ENCODE measurements at regions not wholly inside any gene's neighbourhood (a gene's known extent, or its start where the extent isn't known, plus 50 kb on each side); places are given as distances from the start of the nearest gene placed in this dataset.
A peak's percentile ranks its signal among the peaks of the same experiment; 100 is the strongest.

- no peaks in the 10 kb centered on the region; the same call in 1 of the 2 replicates for H3K27me3 ChIP-seq (ENCODE audit: control insufficient read depth, insufficient read depth, low read length)
- POLR2A ChIA-PET (ENCODE audit: unreplicated experiment): no interaction called here
- H2AFZ ChIP-seq (replicated peaks; ENCODE audit: low read length, poor library complexity): peak overlapping the region; percentile 71
- no peak overlapping the region for H2BK120ac ChIP-seq (ENCODE audit: low read depth, low read length)
- dilution Hi-C loops (cut with HindIII; ENCODE audit: low sequenced_read_pairs, unreplicated experiment) (no loop called here), in situ Hi-C loops (cut with MboI; ENCODE audit: low sequenced_read_pairs) (loop anchor here (5.0 to 10.0 kb wide), 2 partner anchors 305 to 533 kb away; partner anchors contain the start of gene SHISAL1), intact Hi-C loops (cut with micrococcal nuclease) (loop anchor here (5.0 kb wide), 2 partner anchors 123 to 268 kb away; partner anchors contain the start of gene RTL6)
- H2BK5ac ChIP-seq (ENCODE audit: low read depth, low read length, poor library complexity, severe bottlenecking): no peak overlapping the region
- H4K8ac ChIP-seq (ENCODE audit: low read depth in 2 of 2, low read length in 2 of 2): no peak overlapping the region
- peak overlapping the region; percentile 61; the same call in 1 of the 2 replicates for H3K4ac ChIP-seq (ENCODE audit: low read depth, low read length)
- H3K79me1 ChIP-seq (ENCODE audit: low read depth in 1 of 2, low read length in 2 of 2): no peaks in the 10 kb centered on the region
- DNase-seq (peak; percentile 50), ATAC-seq (ENCODE audit: low read depth) (0 out of 2 replicates have a peak, but pooled peaks have one; percentile 20)
- no peak overlapping the region for H3K23ac ChIP-seq (ENCODE audit: low read depth, low read length)
- H3K4me3 ChIP-seq (ENCODE audit: insufficient read depth, low read depth, low read length): no peak overlapping the region
- no peak overlapping the region for H3K4me2 ChIP-seq (ENCODE audit: low read depth, low read length)
- H3K56ac ChIP-seq (ENCODE audit: extremely low read depth, insufficient read depth, low read length): no peak overlapping the region
- no peak overlapping the region for H3K18ac ChIP-seq (ENCODE audit: low read depth, low read length)
- no TSS peak for BruUV-seq (replicated peaks)
- H4K5ac ChIP-seq (ENCODE audit: low read depth, low read length): no peak overlapping the region
- no peaks in the 10 kb centered on the region for H4K20me1 ChIP-seq (ENCODE audit: insufficient read depth, low read length)
- H3K27ac ChIP-seq (ENCODE audit: insufficient read depth, low read length): no peak overlapping the region
- no peak overlapping the region for H2AK5ac ChIP-seq (ENCODE audit: low read depth, low read length)
- peak overlapping the region; percentile 42 for H2AK9ac ChIP-seq (replicated peaks; ENCODE audit: low read depth, low read length, poor library complexity)
- H3K36me3 ChIP-seq (ENCODE audit: control insufficient read depth, insufficient read depth, low read length): no peaks in the 10 kb centered on the region
- peaks cover under 1% of the 10 kb centered on the region; the same call in 1 of the 2 replicates for H3K9me3 ChIP-seq (ENCODE audit: control insufficient read depth, insufficient read depth, low read length)
- no peak overlapping the region for H2BK20ac ChIP-seq (ENCODE audit: low read depth, low read length)
- H3K9ac ChIP-seq (ENCODE audit: low read depth, low read length): no peak overlapping the region
- no peak overlapping the region for H4K91ac ChIP-seq (ENCODE audit: insufficient read depth, low read depth, low read length)
- no peaks in the 10 kb centered on the region for H3K4me1 ChIP-seq (ENCODE audit: control insufficient read depth, insufficient read depth, low read length)
- H3K14ac ChIP-seq (replicated peaks; ENCODE audit: low read depth, low read length): no peak overlapping the region
- CTCF ChIA-PET: no interaction called here
- 14% methylated on average over 21 of the region's 48 CpGs; no CpG with 5 or more reads in 1 of the 2 experiments for WGBS, 2 experiments (ENCODE audit: extremely low coverage in 2 of 2, insufficient read length in 1 of 2)
- H3K9me1 ChIP-seq (ENCODE audit: insufficient read depth, low read length): peaks cover 12% of the 10 kb centered on the region
- H2BK15ac ChIP-seq (ENCODE audit: low read depth, low read length): no peak overlapping the region
- no peak for TF ChIP-seq FOS (IDR thresholded peaks at IDR 0.05; ENCODE audit: low read depth, low read length)
- TF ChIP-seq, protein P1, sequence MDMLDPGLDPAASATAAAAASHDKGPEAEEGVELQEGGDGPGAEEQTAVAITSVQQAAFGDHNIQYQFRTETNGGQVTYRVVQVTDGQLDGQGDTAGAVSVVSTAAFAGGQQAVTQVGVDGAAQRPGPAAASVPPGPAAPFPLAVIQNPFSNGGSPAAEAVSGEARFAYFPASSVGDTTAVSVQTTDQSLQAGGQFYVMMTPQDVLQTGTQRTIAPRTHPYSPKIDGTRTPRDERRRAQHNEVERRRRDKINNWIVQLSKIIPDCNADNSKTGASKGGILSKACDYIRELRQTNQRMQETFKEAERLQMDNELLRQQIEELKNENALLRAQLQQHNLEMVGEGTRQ (IDR thresholded peaks at IDR 0.05; ENCODE audit: low read depth, low read length): no peak
- no peak for TF ChIP-seq CEBPB (IDR thresholded peaks at IDR 0.05; ENCODE audit: low read depth, low read length)
- TF ChIP-seq RAD21 (IDR thresholded peaks at IDR 0.05; ENCODE audit: low read length): no peak
- no peak for TF ChIP-seq SMC3 (IDR thresholded peaks at IDR 0.05; ENCODE audit: low read depth, low read length)
- no peak for TF ChIP-seq NFE2L2 (IDR thresholded peaks at IDR 0.05; ENCODE audit: low read depth, low read length)
- TF ChIP-seq MAFK (IDR thresholded peaks at IDR 0.05; ENCODE audit: low read depth, low read length): no peak
- TF ChIP-seq CHD1 (IDR thresholded peaks at IDR 0.05; ENCODE audit: low read depth, low read length): no peak
- TF ChIP-seq, protein P2, sequence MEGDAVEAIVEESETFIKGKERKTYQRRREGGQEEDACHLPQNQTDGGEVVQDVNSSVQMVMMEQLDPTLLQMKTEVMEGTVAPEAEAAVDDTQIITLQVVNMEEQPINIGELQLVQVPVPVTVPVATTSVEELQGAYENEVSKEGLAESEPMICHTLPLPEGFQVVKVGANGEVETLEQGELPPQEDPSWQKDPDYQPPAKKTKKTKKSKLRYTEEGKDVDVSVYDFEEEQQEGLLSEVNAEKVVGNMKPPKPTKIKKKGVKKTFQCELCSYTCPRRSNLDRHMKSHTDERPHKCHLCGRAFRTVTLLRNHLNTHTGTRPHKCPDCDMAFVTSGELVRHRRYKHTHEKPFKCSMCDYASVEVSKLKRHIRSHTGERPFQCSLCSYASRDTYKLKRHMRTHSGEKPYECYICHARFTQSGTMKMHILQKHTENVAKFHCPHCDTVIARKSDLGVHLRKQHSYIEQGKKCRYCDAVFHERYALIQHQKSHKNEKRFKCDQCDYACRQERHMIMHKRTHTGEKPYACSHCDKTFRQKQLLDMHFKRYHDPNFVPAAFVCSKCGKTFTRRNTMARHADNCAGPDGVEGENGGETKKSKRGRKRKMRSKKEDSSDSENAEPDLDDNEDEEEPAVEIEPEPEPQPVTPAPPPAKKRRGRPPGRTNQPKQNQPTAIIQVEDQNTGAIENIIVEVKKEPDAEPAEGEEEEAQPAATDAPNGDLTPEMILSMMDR (conservative IDR thresholded peaks at IDR 0.05; ENCODE audit: low read depth, low read length): no peak
- TF ChIP-seq, protein P3, sequence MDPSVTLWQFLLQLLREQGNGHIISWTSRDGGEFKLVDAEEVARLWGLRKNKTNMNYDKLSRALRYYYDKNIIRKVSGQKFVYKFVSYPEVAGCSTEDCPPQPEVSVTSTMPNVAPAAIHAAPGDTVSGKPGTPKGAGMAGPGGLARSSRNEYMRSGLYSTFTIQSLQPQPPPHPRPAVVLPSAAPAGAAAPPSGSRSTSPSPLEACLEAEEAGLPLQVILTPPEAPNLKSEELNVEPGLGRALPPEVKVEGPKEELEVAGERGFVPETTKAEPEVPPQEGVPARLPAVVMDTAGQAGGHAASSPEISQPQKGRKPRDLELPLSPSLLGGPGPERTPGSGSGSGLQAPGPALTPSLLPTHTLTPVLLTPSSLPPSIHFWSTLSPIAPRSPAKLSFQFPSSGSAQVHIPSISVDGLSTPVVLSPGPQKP (IDR thresholded peaks at IDR 0.05; ENCODE audit: borderline replicate concordance, low read depth, low read length): no peak
- no peak for TF ChIP-seq POLR2A (IDR thresholded peaks at IDR 0.05; ENCODE audit: low read depth, low read length)
- TF ChIP-seq RFX5 (IDR thresholded peaks at IDR 0.05; ENCODE audit: low read depth, low read length): no peak
- TF ChIP-seq MAZ (IDR thresholded peaks at IDR 0.05; ENCODE audit: borderline replicate concordance, low read depth, low read length): no peak
- no peak for TF ChIP-seq RCOR1 (IDR thresholded peaks at IDR 0.05; ENCODE audit: insufficient replicate concordance, low read length)
- no peak for TF ChIP-seq MXI1 (IDR thresholded peaks at IDR 0.05; ENCODE audit: borderline replicate concordance, low read depth, low read length)
Measured at GRCh38 chr22:44620129-44620840, 81.7 kb upstream of the PRR5 start.
